ENCODE measurements at regions not wholly inside any gene's neighbourhood (a gene's known extent, or its start where the extent isn't known, plus 50 kb on each side); places are given as distances from the start of the nearest gene placed in this dataset.

GRCh38 chr10:105844676-105845570 lies 1203.8 kb downstream of the SORCS3 start:
- Mint-ChIP-seq H3K4me1 (ENCODE audit: low read depth) (peaks cover 3% of the 10 kb centered on the region), H3K9me3 (peaks cover 4% of the 10 kb centered on the region), H3K4me3 (no peak overlapping the region), H3K36me3 (ENCODE audit: low read depth) (no peaks in the 10 kb centered on the region), H3K27ac (no peak overlapping the region), H3K27me3 (ENCODE audit: low read depth) (no peaks in the 10 kb centered on the region)

GRCh38 chr10:105844241-105844640 lies 1203.2 kb downstream of the SORCS3 start:
- H3K27me3 Mint-ChIP-seq (ENCODE audit: low read depth) = no peaks in the 10 kb centered on the region
- no peak overlapping the region for H3K27ac Mint-ChIP-seq
- peaks cover 6% of the 10 kb centered on the region for H3K4me1 Mint-ChIP-seq (ENCODE audit: low read depth)
- peaks cover 4% of the 10 kb centered on the region for H3K9me3 Mint-ChIP-seq
- no peak overlapping the region for H3K4me3 Mint-ChIP-seq
- no peaks in the 10 kb centered on the region for H3K36me3 Mint-ChIP-seq (ENCODE audit: low read depth)

DNA sequence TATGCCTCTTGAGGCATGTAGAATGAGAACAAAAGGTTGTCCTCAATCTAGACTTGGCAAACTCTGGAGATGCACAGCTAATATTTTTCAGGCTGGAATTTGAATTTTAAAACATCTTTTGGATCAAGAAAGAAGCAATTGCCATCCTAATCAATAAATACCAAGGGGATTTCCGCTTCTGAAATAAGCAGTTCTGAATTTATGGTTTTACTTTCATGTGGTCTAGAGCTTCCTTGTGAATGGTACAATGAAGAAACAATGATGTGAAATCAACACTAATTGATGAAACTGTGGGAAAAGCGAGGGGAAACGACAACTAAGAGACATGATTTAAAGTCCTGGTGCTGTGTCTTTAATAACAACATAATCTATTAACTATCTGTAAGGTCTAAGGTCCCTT lies 1202.7 kb downstream of the SORCS3 start:
- Mint-ChIP-seq H3K36me3 (ENCODE audit: low read depth) (no peaks in the 10 kb centered on the region), H3K9me3 (peaks cover 4% of the 10 kb centered on the region), H3K27ac (no peak overlapping the region), H3K27me3 (ENCODE audit: low read depth) (no peaks in the 10 kb centered on the region), H3K4me3 (no peak overlapping the region), H3K4me1 (ENCODE audit: low read depth) (peaks cover 7% of the 10 kb centered on the region)

DNA sequence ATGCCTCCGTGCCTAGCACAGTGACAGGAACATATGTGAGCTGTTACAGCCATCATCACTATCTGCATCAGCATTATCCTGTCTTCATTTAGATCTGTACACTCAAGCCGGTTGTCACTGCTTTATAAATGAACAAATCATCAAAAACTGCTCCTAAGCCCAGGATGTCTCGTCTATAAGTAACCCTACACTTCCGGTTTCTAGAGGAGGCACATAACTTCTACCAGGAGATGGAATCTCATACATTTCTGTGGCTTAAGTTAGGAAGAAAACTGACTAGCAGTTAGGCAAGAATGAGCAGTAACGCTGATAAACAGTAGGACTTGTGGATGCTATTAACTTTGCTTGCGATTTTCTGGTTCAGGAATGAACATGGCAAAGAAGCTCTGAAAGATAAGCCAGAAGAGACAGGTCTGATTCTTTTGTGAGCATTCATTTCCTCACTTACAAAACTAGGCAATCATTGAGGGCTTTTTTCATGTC lies 1199.2 kb downstream of the SORCS3 start:
- Mint-ChIP-seq H3K4me3 (no peak overlapping the region), H3K27me3 (ENCODE audit: low read depth) (no peaks in the 10 kb centered on the region), H3K4me1 (ENCODE audit: low read depth) (peaks cover 14% of the 10 kb centered on the region), H3K36me3 (ENCODE audit: low read depth) (no peaks in the 10 kb centered on the region), H3K9me3 (no peaks in the 10 kb centered on the region), H3K27ac (no peak overlapping the region)

- H3K27ac Mint-ChIP-seq = no peak overlapping the region
- peaks cover 11% of the 10 kb centered on the region for H3K4me1 Mint-ChIP-seq (ENCODE audit: low read depth)
- no peaks in the 10 kb centered on the region for H3K9me3 Mint-ChIP-seq
- peak overlapping the region; percentile 64 for H3K4me3 Mint-ChIP-seq
- no peaks in the 10 kb centered on the region for H3K27me3 Mint-ChIP-seq (ENCODE audit: low read depth)
- H3K36me3 Mint-ChIP-seq (ENCODE audit: low read depth) = no peaks in the 10 kb centered on the region
Measured at GRCh38 chr10:105838392-105838791, 1197.3 kb downstream of the SORCS3 start.

- Mint-ChIP-seq H3K9me3 (no peaks in the 10 kb centered on the region), H3K27me3 (ENCODE audit: low read depth) (no peaks in the 10 kb centered on the region), H3K36me3 (ENCODE audit: low read depth) (no peaks in the 10 kb centered on the region), H3K27ac (no peak overlapping the region), H3K4me3 (peak overlapping the region; percentile 64), H3K4me1 (ENCODE audit: low read depth) (peaks cover 11% of the 10 kb centered on the region)
Measured at GRCh38 chr10:105837951-105838350, 1196.9 kb downstream of the SORCS3 start.

GRCh38 chr10:105834261-105835059 lies 1193.4 kb downstream of the SORCS3 start:
- H3K4me1 Mint-ChIP-seq (ENCODE audit: low read depth) = peaks cover 10% of the 10 kb centered on the region
- H3K27ac Mint-ChIP-seq = no peak overlapping the region
- no peak overlapping the region for H3K4me3 Mint-ChIP-seq
- no peaks in the 10 kb centered on the region for H3K27me3 Mint-ChIP-seq (ENCODE audit: low read depth)
- no peaks in the 10 kb centered on the region for H3K36me3 Mint-ChIP-seq (ENCODE audit: low read depth)
- H3K9me3 Mint-ChIP-seq = no peaks in the 10 kb centered on the region

- Mint-ChIP-seq H3K27me3 (ENCODE audit: low read depth) (no peaks in the 10 kb centered on the region), H3K4me1 (ENCODE audit: low read depth) (no peaks in the 10 kb centered on the region), H3K36me3 (ENCODE audit: low read depth) (no peaks in the 10 kb centered on the region), H3K27ac (no peak overlapping the region), H3K9me3 (no peaks in the 10 kb centered on the region), H3K4me3 (no peak overlapping the region)
Measured at GRCh38 chr10:105827133-105827532, 1186.0 kb downstream of the SORCS3 start.

DNA sequence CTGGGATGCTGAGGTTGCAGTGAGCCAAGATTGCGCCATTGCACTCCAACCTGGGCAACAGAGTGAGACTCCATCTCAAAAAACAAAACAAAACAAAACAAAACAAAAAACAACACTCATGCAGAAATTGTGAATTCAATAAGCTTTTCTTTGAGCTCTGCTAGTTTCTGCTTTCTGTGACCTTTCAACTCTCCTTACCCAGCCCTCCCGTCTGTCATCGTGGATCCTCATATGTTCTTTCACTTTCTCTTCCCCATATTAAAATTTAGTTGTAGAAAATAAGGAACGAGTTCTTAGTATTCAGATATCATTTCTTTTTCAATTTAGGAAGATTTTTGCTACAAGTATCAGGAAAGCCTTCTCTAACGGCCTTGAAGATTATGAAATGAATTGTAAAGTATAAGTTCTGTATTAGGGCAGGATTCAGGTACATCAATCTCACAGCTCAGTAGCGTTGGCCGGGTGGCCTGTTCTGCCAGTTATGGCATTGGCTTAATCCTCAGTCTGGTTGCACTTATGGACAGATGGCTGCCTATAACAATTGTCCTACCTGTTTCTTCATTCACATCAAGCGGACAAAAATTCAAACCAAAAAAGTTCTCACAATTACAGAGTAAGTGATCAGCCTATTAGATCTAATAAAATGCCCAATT lies 1167.0 kb downstream of the SORCS3 start:
- Mint-ChIP-seq H3K27ac (no peak overlapping the region), H3K4me3 (no peak overlapping the region), H3K4me1 (ENCODE audit: low read depth) (no peaks in the 10 kb centered on the region), H3K9me3 (peaks cover 8% of the 10 kb centered on the region), H3K27me3 (ENCODE audit: low read depth) (no peaks in the 10 kb centered on the region), H3K36me3 (ENCODE audit: low read depth) (no peaks in the 10 kb centered on the region)

GRCh38 chr10:105803206-105803605 lies 1162.1 kb downstream of the SORCS3 start:
- H3K27ac Mint-ChIP-seq = no peak overlapping the region
- no peaks in the 10 kb centered on the region for H3K36me3 Mint-ChIP-seq (ENCODE audit: low read depth)
- no peaks in the 10 kb centered on the region for H3K27me3 Mint-ChIP-seq (ENCODE audit: low read depth)
- no peaks in the 10 kb centered on the region for H3K4me1 Mint-ChIP-seq (ENCODE audit: low read depth)
- H3K4me3 Mint-ChIP-seq = no peak overlapping the region
- no peaks in the 10 kb centered on the region for H3K9me3 Mint-ChIP-seq

GRCh38 chr10:105800641-105801040 lies 1159.6 kb downstream of the SORCS3 start:
- no peaks in the 10 kb centered on the region for H3K36me3 Mint-ChIP-seq (ENCODE audit: low read depth)
- no peak overlapping the region for H3K27ac Mint-ChIP-seq
- H3K4me1 Mint-ChIP-seq (ENCODE audit: low read depth) = no peaks in the 10 kb centered on the region
- H3K4me3 Mint-ChIP-seq = no peak overlapping the region
- no peaks in the 10 kb centered on the region for H3K9me3 Mint-ChIP-seq
- no peaks in the 10 kb centered on the region for H3K27me3 Mint-ChIP-seq (ENCODE audit: low read depth)

- Mint-ChIP-seq H3K36me3 (ENCODE audit: low read depth) (no peaks in the 10 kb centered on the region), H3K9me3 (no peaks in the 10 kb centered on the region), H3K4me3 (no peak overlapping the region), H3K27me3 (ENCODE audit: low read depth) (no peaks in the 10 kb centered on the region), H3K4me1 (ENCODE audit: low read depth) (no peaks in the 10 kb centered on the region), H3K27ac (no peak overlapping the region)
Measured at GRCh38 chr10:105798328-105798889, 1157.3 kb downstream of the SORCS3 start.

DNA sequence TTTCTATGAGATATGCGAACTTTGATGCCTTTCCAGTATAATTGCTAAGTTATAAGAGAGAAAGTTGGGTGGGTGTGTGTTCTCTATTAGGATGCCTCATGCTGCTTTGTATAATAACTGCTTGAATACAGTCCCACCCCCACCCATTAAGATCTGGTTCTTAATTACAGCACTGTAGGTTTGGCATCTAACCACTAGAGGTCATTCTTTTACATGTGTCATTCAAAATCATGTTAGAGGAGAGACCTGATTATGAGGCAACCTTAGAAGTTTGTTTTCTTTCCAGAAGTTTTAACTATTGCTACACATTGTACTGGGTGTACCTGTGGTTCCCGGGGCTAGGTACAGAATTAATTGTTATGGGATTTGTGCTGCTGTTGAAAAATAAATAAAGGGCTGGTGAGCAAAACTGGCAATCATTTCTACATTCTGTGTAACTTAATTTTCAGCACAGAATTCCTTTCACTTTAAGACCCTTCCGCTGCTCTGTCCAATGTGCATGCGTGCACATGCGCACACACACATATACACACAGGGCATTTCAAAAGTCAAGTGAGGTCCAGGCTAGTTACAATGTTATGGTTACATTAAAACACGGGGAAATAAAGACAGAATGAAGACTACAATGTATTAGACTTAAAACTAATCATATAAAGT lies 1156.3 kb downstream of the SORCS3 start:
- H3K27me3 Mint-ChIP-seq (ENCODE audit: low read depth) = no peaks in the 10 kb centered on the region
- H3K9me3 Mint-ChIP-seq = no peaks in the 10 kb centered on the region
- no peaks in the 10 kb centered on the region for H3K36me3 Mint-ChIP-seq (ENCODE audit: low read depth)
- H3K4me3 Mint-ChIP-seq = no peak overlapping the region
- H3K27ac Mint-ChIP-seq = no peak overlapping the region
- H3K4me1 Mint-ChIP-seq (ENCODE audit: low read depth) = no peaks in the 10 kb centered on the region

DNA sequence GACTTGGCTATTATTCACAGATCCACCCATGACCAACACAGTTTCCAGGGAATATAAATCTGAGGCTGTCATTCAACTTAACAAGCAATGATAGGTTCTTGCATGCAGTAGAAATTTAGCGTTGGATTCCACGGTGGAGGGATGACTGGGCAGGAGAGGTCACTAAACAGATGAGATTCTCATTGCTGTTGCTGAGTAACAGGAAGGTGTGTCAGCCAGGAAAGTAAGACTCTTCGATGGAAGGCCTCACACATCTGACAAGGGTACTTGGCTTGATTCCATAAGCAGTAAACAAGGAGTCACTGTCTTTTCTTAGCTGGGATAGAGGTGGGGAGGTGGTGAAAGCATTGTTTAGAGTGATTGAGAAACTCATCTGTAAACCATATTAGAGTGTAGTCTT lies 1152.0 kb downstream of the SORCS3 start:
- Mint-ChIP-seq H3K4me3 (no peak overlapping the region), H3K27ac (no peak overlapping the region), H3K4me1 (ENCODE audit: low read depth) (no peaks in the 10 kb centered on the region), H3K36me3 (ENCODE audit: low read depth) (no peaks in the 10 kb centered on the region), H3K27me3 (ENCODE audit: low read depth) (no peaks in the 10 kb centered on the region), H3K9me3 (no peaks in the 10 kb centered on the region)
